HCT116 (cell line): ENCODE measurements at regions not wholly inside any gene's neighbourhood (a gene's known extent, or its start where the extent isn't known, plus 50 kb on each side); places are given as distances from the start of the nearest gene placed in this dataset.

Experiments used
- ATAC-seq: fragments of 200-7000 bp; cut with Tn5 transposase; 2 replicates; pipeline ENCODE4 v1.9.1; 2020; ENCODE audit warnings: mild to moderate bottlenecking, moderate library complexity
- BruUV-seq: library from RNA; stranded (reverse); fragments of 400-500 nt; replicated peaks from 2 replicates; lab custom pipeline; 2021; lab: Mats Ljungman, UMichigan
- CTCF ChIA-PET: fragments of 300-600 bp; sonication (Branson Sonifier 250); formaldehyde crosslinking; loops from one replicate; lab custom pipeline; 2021; ENCODE audit warnings: antibody characterized with exemption; lab: Charles Lee
- POLR2A ChIA-PET: fragments of 300-600, 350-600 bp; sonication (Branson Sonifier 250); formaldehyde crosslinking; loops from one replicate; lab custom pipeline; 2021; ENCODE audit warnings: antibody characterized with exemption; lab: Charles Lee
- RAD21 ChIA-PET, 2 experiments: fragments of 300-600 bp; sonication (Branson Sonifier 250); formaldehyde crosslinking; loops; one replicate each; lab custom pipeline; 2023; ENCODE audit warnings: low total read pairs in 2 of 2; ENCODE audit not compliant: uncharacterized antibody in 2 of 2, unreplicated experiment in 2 of 2, low non-redundant PET in 1 of 2; lab: Charles Lee
- DNase-seq: peaks from one replicate; pipeline ENCODE4 v3.0.0-alpha.2; 2010; ENCODE audit warnings: low read depth, low spot score
- H2AFZ ChIP-seq: fragments of 200-600 bp; shearing (Covaris generic), sonication (generic); 2 replicates; pipeline ENCODE4 v1.6.1; 2017; ENCODE audit warnings: low read depth, mixed run types, mixed read lengths, antibody characterized with exemption, low read length; ENCODE audit not compliant: poor library complexity, severe bottlenecking
- H3K27ac ChIP-seq: 2 replicates; pipeline ENCODE4 v1.5.1; 2012; ENCODE audit warnings: low read depth, low read length
- H3K27me3 ChIP-seq: fragments of 200-600 bp; sonication (generic); 2 replicates; pipeline ENCODE4 v1.6.1; 2016; ENCODE audit warnings: mixed run types, low read length, mixed read lengths; ENCODE audit not compliant: insufficient read depth
- H3K36me3 ChIP-seq, 2 experiments: fragments of 200-500 bp in 1 of 2; fragments of 200-600 bp in 1 of 2; sonication (Bioruptor generic) in 1 of 2; sonication (generic) in 1 of 2; 2 replicates each; pipeline versions ENCODE4 v1.5.1 to v1.6.1; 2014 to 2016; ENCODE audit warnings: low read length in 2 of 2, inconsistent platforms in 1 of 2, mixed read lengths in 1 of 2, mixed run types in 1 of 2; ENCODE audit not compliant: insufficient read depth in 2 of 2, control insufficient read depth in 1 of 2
- H3K4me1 ChIP-seq, 2 experiments: fragments of 200-600 bp in 1 of 2; sonication (generic) in 1 of 2; 2 replicates each; pipeline versions ENCODE4 v1.5.1 to v1.6.1; 2012 to 2017; ENCODE audit warnings: low read length in 2 of 2, inconsistent platforms in 1 of 2, mild to moderate bottlenecking in 1 of 2, mixed read lengths in 1 of 2, mixed run types in 1 of 2, moderate library complexity in 1 of 2; ENCODE audit not compliant: insufficient read depth in 2 of 2, control insufficient read depth in 1 of 2
- H3K4me2 ChIP-seq: fragments of 200-600 bp; sonication (generic); 2 replicates; pipeline ENCODE4 v1.6.1; 2017; ENCODE audit warnings: mixed run types, low read length, mixed read lengths
- H3K4me3 ChIP-seq, 2 experiments: fragments of 200-600 bp in 1 of 2; sonication (generic) in 1 of 2; replicated peaks in 1 of 2; 2 replicates each; pipeline ENCODE4 v1.5.1; 2011 to 2016; ENCODE audit warnings: low read length in 2 of 2, control low read depth in 1 of 2, low read depth in 1 of 2, mild to moderate bottlenecking in 1 of 2, mixed read lengths in 1 of 2, mixed run types in 1 of 2
- H3K79me2 ChIP-seq: fragments of 200-600 bp; sonication (generic); 2 replicates; pipeline ENCODE4 v1.6.1; 2017; ENCODE audit warnings: mild to moderate bottlenecking, mixed run types, low read length, moderate library complexity, mixed read lengths; ENCODE audit not compliant: insufficient read depth
- H3K9ac ChIP-seq: fragments of 200-600 bp; sonication (generic); 2 replicates; pipeline ENCODE4 v1.6.1; 2016; ENCODE audit warnings: low read length, mixed read lengths
- H3K9me2 ChIP-seq: fragments of 200-600 bp; sonication (generic), shearing (Covaris generic); 2 replicates; pipeline ENCODE4 v1.6.1; 2017; ENCODE audit warnings: mixed run types, mild to moderate bottlenecking, moderate library complexity; ENCODE audit not compliant: insufficient read depth
- H3K9me3 ChIP-seq, 2 experiments: fragments of 200-500 bp in 1 of 2; fragments of 200-600 bp in 1 of 2; sonication (Bioruptor generic) in 1 of 2; sonication (generic) in 1 of 2; 2 replicates each; pipeline ENCODE4 v1.6.1; 2014 to 2017; ENCODE audit warnings: low read length in 2 of 2, mixed read lengths in 2 of 2, inconsistent platforms in 1 of 2, low read depth in 1 of 2, mild to moderate bottlenecking in 1 of 2, mixed run types in 1 of 2, moderate library complexity in 1 of 2; ENCODE audit not compliant: control insufficient read depth in 1 of 2, insufficient read depth in 1 of 2
- H4K20me1 ChIP-seq: fragments of 200-600 bp; sonication (generic), shearing (Covaris generic); 2 replicates; pipeline ENCODE4 v1.6.1; 2017; ENCODE audit warnings: mixed run types, mild to moderate bottlenecking, moderate library complexity; ENCODE audit not compliant: insufficient read depth
- CEBPB ChIP-seq: IDR thresholded peaks from 2 replicates; pipeline ENCODE4 v1.6.1; 2012; ENCODE audit warnings: low read depth
- EGR1 ChIP-seq: IDR thresholded peaks from 2 replicates; pipeline ENCODE4 v1.6.1; 2012; ENCODE audit warnings: low read depth
- ELF1 ChIP-seq: IDR thresholded peaks from 2 replicates; pipeline ENCODE4 v1.6.1; 2012; ENCODE audit warnings: low read depth, borderline replicate concordance
- EZH2 ChIP-seq: fragments of 200-600 bp; sonication (generic); IDR thresholded peaks from 2 replicates; pipeline ENCODE4 v1.6.1; 2017; ENCODE audit warnings: antibody characterized with exemption, mixed run types
- FOSL1 ChIP-seq: IDR thresholded peaks from 2 replicates; pipeline ENCODE4 v1.6.1; 2012; ENCODE audit warnings: low read depth
- JUND ChIP-seq: IDR thresholded peaks from 2 replicates; pipeline ENCODE4 v1.6.1; 2012
- POLR2AphosphoS5 ChIP-seq: IDR thresholded peaks from 2 replicates; pipeline ENCODE4 v1.6.1; 2011; ENCODE audit warnings: mild to moderate bottlenecking, low read depth, low read length, moderate library complexity
- RAD21 ChIP-seq: IDR thresholded peaks from 2 replicates; pipeline ENCODE4 v1.6.1; 2012; ENCODE audit warnings: low read depth, mild to moderate bottlenecking
- SIN3A ChIP-seq: IDR thresholded peaks from 2 replicates; pipeline ENCODE4 v1.6.1; 2012; ENCODE audit warnings: low read depth
- SRF ChIP-seq: IDR thresholded peaks from 2 replicates; pipeline ENCODE4 v1.6.1; 2012; ENCODE audit warnings: low read depth
- TCF7L2 ChIP-seq: IDR thresholded peaks from 2 replicates; pipeline ENCODE4 v1.7.0; 2011; ENCODE audit warnings: borderline replicate concordance, inconsistent platforms; ENCODE audit not compliant: insufficient read depth, insufficient read length; ENCODE audit errors: extremely low read depth
- YY1 ChIP-seq: IDR thresholded peaks from 2 replicates; pipeline ENCODE4 v1.6.1; 2011; ENCODE audit warnings: low read length, low read depth, moderate library complexity, mild to moderate bottlenecking; ENCODE audit not compliant: insufficient replicate concordance; ENCODE audit errors: extremely low read depth
- ZFX ChIP-seq: fragments of 450-650 bp; IDR thresholded peaks from 2 replicates; pipeline ENCODE4 v1.6.1; 2017
- intact Hi-C: fragments of 100-400 bp; cut with micrococcal nuclease; formaldehyde crosslinking; loops from 2 replicates; pipeline ENCODE4 v1.10.0; 2022
- TF ChIP-seq, protein P1 (sequence below): IDR thresholded peaks from 2 replicates; pipeline ENCODE4 v1.6.1; 2011; ENCODE audit warnings: mild to moderate bottlenecking, low read length, moderate library complexity; ENCODE audit not compliant: insufficient replicate concordance; ENCODE audit errors: extremely low read depth
- TF ChIP-seq, protein P2 (sequence below): IDR thresholded peaks from 2 replicates; pipeline ENCODE4 v1.6.1; 2012
- TF ChIP-seq, protein P3 (sequence below), 3 experiments: fragments of 200-600 bp in 1 of 3; sonication (generic) in 1 of 3; IDR thresholded peaks in 2 of 3; conservative IDR thresholded peaks in 1 of 3; 2 replicates each; pipeline ENCODE4 v1.5.1; 2012 to 2017; ENCODE audit warnings: low read depth in 2 of 3, low read length in 2 of 3, antibody characterized with exemption in 1 of 3, borderline replicate concordance in 1 of 3, control low read depth in 1 of 3, mild to moderate bottlenecking in 1 of 3, mixed read lengths in 1 of 3, mixed run types in 1 of 3, moderate library complexity in 1 of 3; ENCODE audit not compliant: insufficient read depth in 1 of 3

GRCh38 chr7:12117170-12117569 is 93.9 kb upstream of the TMEM106B start:
- no peak overlapping the region for H3K27ac ChIP-seq
- no peaks in the 10 kb centered on the region for H3K9me3 ChIP-seq
- RAD21 ChIA-PET = no interaction called here
- H3K4me3 ChIP-seq = no peak overlapping the region
- H3K79me2 ChIP-seq = no peaks in the 10 kb centered on the region
- no peak for DNase-seq
- no peak overlapping the region for H3K9ac ChIP-seq
- BruUV-seq = no TSS peak
- H4K20me1 ChIP-seq = no peaks in the 10 kb centered on the region
- POLR2A ChIA-PET = no interaction called here
- CTCF ChIA-PET = no interaction called here
- TF ChIP-seq SIN3A (no peak), JUND (no peak), TCF7L2 (no peak), EGR1 (no peak), SRF (no peak), CEBPB (no peak), YY1 (no peak), FOSL1 (no peak), EZH2 (no peak), ELF1 (no peak), RAD21 (no peak), POLR2AphosphoS5 (no peak), ZFX (no peak)
- TF ChIP-seq, protein P1, sequence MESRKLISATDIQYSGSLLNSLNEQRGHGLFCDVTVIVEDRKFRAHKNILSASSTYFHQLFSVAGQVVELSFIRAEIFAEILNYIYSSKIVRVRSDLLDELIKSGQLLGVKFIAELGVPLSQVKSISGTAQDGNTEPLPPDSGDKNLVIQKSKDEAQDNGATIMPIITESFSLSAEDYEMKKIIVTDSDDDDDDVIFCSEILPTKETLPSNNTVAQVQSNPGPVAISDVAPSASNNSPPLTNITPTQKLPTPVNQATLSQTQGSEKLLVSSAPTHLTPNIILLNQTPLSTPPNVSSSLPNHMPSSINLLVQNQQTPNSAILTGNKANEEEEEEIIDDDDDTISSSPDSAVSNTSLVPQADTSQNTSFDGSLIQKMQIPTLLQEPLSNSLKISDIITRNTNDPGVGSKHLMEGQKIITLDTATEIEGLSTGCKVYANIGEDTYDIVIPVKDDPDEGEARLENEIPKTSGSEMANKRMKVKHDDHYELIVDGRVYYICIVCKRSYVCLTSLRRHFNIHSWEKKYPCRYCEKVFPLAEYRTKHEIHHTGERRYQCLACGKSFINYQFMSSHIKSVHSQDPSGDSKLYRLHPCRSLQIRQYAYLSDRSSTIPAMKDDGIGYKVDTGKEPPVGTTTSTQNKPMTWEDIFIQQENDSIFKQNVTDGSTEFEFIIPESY = no peak
- TF ChIP-seq, protein P2, sequence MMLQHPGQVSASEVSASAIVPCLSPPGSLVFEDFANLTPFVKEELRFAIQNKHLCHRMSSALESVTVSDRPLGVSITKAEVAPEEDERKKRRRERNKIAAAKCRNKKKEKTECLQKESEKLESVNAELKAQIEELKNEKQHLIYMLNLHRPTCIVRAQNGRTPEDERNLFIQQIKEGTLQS = no peak
- TF ChIP-seq, protein P3, sequence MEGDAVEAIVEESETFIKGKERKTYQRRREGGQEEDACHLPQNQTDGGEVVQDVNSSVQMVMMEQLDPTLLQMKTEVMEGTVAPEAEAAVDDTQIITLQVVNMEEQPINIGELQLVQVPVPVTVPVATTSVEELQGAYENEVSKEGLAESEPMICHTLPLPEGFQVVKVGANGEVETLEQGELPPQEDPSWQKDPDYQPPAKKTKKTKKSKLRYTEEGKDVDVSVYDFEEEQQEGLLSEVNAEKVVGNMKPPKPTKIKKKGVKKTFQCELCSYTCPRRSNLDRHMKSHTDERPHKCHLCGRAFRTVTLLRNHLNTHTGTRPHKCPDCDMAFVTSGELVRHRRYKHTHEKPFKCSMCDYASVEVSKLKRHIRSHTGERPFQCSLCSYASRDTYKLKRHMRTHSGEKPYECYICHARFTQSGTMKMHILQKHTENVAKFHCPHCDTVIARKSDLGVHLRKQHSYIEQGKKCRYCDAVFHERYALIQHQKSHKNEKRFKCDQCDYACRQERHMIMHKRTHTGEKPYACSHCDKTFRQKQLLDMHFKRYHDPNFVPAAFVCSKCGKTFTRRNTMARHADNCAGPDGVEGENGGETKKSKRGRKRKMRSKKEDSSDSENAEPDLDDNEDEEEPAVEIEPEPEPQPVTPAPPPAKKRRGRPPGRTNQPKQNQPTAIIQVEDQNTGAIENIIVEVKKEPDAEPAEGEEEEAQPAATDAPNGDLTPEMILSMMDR (IDR thresholded peaks at IDR 0.05 in 2 of 3, conservative IDR thresholded peaks at IDR 0.05 in 1 of 3; ENCODE audit: borderline replicate concordance in 1 of 3, insufficient read depth in 1 of 3, low read depth in 2 of 3, low read length in 2 of 3) = no peak
- no peaks in the 10 kb centered on the region for H3K4me1 ChIP-seq
- no peak for ATAC-seq
- H3K9me2 ChIP-seq = no peaks in the 10 kb centered on the region
- H2AFZ ChIP-seq = no peak overlapping the region
- H3K27me3 ChIP-seq = no peaks in the 10 kb centered on the region
- H3K36me3 ChIP-seq = no peaks in the 10 kb centered on the region
- H3K4me2 ChIP-seq = no peak overlapping the region
- intact Hi-C loops = no loop called here
